ENCODE measurements at regions not wholly inside any gene's neighbourhood (a gene's known extent, or its start where the extent isn't known, plus 50 kb on each side); places are given as distances from the start of the nearest gene placed in this dataset.

DNA sequence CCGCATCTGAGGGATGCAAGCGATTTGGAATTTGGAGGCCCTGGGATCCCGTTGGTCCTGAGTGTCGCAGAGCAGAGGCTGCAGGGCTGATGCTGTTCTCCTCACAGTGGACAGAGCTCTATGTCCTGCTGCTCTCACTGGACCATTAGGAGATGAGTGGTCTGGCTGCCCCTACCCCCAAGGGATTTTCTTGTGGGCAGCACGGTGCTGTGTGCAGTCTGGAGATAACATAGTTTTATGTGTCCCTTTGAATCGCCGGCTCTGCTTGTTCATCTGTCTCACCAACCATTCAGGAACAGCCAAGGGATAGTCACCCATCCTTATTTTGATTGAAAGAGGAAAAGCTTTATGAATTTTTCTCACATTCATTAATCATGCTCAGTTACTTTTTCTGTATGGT lies 49.9 kb downstream of the CHRM3 start:
- no peak for DNase-seq (ENCODE audit: low spot score)

DNA sequence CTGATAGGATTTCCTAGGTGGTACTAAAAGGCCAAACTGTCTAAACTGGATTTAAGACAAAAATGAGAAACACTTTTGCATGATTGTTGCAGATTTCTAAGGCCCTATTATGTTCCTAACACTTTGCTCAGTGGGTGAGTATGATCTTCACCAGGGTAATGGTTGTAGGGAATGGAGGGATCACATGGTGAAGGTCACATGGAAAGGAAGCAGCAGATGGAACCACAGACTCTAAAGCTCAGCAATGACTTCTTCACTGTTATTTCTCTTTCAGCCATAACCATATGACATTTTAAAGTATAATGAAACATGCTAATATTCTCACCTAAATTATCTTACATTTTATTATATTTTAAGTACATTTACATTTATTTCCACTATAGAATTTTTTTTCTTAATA lies 51.5 kb downstream of the CHRM3 start:
- DNase-seq (ENCODE audit: low spot score), result no peak

DNA sequence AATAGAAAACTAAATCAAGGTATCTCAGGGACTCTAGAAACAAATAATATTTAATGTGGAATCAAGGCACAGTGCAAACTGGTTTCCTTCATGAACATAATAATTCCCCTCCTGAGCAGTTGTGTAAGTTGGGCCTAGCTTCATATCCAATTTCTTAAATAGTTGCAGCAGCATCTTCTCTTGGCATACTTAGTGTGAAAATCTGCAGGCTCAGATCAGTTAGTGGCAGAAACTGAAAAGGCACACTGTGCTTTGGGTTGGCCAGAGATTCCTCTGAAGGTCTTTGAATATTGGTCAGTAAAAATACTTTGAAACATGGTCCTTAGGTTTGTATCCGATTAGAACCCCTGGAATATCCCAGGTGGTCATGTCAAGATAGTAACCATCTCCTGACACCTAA lies 52.5 kb downstream of the CHRM3 start:
- no peak for DNase-seq (ENCODE audit: low spot score)

DNA sequence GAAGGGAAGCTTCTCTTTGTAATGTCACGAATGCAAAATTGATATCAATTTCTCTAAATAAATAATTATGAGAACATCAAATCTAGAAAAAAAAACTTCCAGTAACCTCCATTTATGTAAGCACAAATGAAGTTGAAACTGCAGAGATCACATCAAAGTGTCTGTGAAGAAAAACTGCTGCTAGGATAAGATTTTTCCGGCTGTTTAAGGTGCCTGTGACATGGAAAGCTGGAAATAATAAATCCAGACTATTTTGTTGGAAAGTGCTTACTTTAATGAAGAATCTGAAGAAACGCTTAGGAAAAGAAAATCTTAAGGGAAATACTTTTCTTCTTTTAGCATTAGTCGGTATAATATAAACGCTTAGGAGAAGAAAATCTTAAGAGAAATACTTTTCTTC lies 57.0 kb downstream of the CHRM3 start:
- no peak for DNase-seq (ENCODE audit: low spot score)

DNA sequence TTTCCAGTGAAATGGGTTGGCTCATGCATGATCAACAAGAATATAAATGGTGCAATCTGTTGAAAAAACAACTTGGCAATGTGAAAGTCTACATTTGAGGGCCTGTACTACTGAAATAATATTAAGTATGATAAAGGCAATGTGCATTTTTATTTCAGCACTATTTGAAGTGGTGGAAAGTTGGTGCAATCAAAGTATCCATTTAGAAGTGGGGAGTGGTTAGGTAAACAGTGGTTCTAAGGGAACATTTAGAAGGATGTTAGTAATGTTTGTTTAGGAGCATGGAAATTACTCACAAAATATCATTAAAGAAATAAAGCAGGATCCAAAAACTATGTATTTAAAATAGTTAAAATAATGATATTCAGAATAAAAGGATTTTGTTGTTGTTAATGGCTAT lies 60.2 kb downstream of the CHRM3 start:
- DNase-seq (ENCODE audit: low spot score), result no peak

DNA sequence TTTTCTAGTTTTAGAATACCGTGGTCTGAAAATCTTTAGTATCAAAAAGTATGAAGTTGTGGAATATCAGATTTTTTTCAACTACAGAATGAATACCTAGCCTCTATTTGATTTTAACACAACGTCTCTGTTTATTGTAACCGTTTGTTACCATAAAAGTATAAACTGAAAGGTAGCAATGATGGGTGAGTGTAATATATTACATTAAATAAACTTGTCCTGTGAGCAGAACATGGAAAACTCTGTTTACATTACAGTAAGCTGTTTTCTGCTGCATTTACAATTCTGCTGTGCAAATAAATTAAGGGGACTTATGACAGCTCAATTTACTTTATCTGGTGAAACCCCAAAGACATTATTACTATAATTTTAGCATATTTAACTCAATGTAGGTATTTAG lies 62.5 kb downstream of the CHRM3 start:
- DNase-seq (ENCODE audit: low spot score), result no peak

DNA sequence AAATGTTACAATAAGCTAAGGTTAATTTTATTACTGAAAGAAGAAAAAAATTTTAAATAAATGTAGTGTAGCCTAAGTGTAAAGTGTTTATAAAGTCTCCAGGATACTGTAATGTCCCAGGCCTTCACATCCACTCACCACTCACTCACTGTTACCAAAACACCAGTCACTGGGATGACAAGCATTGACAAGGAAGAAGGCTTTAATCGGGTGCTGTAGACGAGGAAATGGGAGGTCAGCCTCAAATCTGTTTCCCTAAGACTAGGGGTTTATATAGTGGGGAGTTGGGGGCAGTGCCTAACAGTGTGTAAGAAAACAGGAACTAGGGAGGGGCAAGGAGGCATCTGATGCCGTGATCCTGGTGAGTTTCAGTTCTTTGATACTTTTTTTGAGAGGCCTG lies 69.4 kb downstream of the CHRM3 start:
- no peak for DNase-seq (ENCODE audit: low spot score)

DNA sequence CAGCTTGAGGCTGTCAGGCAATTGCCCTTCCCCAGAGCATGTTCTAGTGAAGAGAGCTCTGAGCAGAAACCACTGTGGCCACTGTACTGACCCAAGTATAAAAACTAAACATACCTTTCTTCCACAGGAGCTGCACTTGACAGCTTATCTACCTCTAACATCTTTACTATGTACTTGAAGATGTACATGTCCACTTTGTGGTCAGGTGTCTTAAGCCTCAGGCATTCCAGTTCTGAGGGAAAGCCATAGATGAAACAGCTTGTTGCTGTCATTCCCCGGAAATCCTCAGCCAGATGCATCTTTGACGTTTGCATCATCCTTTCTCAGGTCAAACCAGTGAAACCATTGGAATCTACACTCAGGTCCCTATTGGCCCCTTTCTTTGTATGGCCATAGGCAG lies 70.4 kb downstream of the CHRM3 start:
- no peak for DNase-seq (ENCODE audit: low spot score)

DNA sequence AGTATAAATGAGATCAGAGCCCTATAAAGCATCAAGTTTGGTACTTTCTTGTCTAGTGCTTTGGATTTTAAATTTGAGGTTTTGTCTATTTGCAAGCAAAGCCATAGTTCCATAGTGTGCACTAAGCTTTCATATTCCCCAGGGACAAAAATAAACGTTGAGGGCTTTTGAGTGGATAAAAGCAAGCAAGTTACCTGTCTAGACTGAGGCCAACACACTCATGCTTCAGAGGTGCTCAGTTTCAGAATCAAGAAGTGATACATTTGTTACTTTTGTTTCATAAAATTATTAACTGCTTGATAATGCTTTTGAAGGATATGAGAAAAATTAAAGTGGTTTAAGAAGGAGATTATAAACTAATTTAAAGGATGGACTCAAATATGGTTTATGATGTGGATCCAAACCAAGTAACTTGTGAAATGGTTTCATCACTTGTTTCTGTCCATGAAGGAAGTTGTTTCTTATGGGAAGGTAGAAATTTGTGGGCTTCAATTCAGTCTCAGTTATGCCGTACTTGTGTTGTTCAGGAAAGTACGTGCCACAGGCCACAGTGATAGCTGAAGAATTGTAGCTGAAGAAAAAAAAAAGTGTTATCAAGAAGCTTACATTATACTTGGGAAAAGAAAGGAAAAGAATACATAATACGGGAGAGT lies 71.2 kb downstream of the CHRM3 start:
- no peak for DNase-seq (ENCODE audit: low spot score)

DNA sequence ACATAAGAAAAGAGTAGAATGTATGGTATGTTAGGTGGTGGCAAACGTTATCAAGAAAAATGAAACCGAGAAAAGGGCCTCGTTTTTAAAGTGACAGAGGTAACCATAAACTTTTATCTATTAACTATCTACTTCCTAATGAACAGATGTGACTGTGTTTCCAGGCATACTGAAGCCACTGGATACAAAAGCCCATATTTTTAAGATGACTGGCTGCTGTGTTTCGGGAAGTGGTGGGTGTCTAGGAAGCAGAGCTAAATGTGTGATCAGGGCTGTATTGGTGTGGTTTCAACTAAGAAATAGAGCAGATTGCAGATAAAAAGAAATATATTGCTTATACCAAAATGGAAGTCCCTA lies 71.8 kb downstream of the CHRM3 start:
- DNase-seq (ENCODE audit: low spot score), result no peak

DNA sequence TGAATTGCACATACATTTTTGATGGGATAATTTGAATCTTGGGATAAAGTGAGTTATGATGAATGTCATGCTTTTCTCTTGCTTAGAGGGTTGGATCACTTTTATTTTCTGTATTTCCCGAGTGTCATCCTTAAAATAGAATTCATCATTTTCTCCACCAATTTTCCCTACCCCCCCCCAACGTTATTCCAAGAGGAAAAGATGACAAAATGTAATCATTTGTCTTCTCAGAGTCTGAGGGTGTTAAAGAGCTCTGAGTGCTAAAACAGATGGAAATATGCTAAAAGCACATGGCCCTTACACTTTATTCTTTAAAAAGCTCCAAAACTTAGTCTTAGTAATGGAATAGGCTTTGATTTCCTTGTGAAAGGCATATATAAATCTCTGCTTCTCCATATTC lies 81.4 kb downstream of the CHRM3 start:
- DNase-seq (ENCODE audit: low spot score), result no peak

DNA sequence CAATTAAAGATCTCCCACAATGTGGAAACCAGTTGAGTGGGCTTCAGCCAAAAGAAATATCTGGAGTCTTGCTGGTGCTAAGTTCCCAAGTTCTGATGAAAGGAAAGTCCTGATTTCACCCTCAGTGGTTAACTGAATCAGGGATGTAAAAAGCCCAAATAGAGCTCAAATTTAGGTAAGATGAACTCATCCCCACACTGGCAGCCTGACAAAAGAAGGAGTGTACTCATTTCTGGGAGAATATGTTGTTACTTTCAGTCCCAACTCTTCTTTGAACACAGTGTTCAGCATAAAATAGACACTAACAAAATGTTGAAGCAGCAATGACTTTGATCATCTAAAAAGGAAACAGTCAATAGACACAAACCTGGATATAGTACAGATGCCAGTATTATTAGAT lies 91.7 kb downstream of the CHRM3 start:
- DNase-seq (ENCODE audit: low spot score), result no peak

DNA sequence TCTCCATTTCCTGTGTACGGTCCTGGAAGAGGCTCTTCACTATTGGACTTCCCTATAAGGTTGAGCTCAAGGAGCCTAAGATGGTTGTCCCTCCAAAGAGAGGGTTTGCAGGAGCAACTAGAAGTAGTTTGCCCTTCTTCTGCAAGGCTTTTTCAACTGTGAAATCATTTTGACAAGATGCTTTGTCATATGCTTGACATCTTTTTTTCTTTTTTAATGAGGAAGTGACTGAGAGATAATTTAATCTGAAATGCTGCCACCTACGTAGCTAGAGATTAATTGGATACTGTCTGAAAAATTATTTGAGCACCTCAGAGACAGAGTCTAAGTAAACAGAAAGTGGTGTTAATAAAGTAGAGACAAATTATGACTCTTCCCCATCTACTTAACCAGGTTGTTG lies 97.0 kb downstream of the CHRM3 start:
- DNase-seq (ENCODE audit: low spot score), result no peak

DNA sequence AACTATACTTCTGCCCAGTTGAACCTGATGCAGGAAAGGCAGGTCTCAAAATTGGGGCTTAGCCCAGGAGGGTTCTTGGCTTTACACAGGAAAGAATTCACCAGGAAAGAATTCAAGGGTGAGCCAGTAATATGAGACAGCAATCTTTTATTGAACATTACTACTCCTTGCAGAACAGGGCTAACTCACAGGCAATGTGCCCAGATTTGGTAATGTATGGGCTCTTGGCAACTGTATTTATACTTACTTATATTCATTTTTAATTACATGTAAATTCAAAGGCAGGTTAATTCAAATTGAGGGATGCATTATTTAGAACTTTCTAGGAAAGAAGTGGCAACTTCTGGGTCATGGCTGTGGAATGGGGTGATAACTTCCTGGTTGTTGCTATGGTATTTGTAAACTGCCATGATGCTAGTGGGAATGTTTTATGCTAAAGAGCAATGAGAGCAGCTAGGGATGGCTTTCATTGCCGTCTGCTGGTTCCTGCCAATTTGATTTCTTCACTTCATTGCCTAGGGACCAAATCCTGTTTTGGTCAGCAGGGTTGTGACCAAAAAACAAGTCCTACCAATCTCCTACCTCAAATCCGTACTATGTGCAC lies 107.5 kb downstream of the CHRM3 start:
- DNase-seq (ENCODE audit: low spot score), result no peak

DNA sequence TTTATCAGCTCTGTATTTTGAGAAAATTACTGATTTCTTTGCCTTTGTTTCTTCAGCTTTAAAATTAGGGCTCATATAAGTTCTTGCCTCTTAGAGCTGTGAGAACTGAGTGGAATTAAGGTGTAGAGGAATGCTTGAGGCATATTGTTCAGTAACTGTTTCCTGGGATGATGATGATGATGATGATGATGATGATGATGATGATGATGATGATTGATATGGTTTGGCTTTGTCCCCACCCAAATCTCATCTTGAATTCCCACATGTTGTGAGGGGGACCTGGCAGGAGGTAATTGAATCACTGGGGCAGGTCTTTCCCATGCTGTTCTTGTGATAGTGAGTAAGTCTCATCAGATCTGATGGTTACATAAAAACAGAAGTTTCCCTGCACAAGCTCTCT lies 118.7 kb downstream of the CHRM3 start:
- no peak for DNase-seq (ENCODE audit: low spot score)

DNA sequence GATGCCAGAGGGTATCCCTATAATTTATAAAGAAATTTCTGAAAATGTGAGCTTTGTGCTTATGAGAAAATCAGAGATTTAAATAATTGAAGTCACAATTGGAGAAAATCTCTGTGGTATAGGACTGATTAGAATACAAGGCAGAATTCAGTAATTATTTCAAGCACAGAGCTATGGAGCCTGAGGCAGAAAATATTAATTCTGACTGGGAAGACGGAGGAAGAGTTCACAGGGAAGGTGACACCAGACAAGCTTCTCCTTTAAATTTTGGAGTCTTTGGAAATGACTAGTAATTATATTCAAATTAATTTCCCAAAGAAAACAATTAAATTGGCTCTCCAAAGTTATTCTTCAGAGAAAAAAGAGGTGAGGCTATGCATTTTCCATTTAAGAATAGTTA lies 121.5 kb downstream of the CHRM3 start:
- no peak for DNase-seq (ENCODE audit: low spot score)

DNA sequence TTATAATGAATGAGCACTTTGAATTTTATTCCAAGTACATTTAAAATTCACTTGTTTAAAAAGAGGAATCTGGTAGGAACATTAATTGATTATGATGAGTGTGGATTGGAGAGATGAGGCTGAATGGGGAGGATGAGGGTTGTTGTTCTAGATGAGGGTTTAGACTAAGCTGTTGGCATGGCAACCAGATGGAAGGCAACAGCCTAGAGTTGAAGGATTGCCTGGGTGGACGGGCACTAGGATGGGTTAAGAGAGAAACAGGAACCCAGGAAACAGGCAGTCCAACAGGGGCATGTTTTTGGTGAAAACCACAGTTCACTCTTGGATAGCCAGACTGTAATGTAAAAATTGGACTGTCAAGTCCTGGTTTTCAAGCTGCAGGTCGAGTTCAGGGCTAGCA lies 125.5 kb downstream of the CHRM3 start:
- DNase-seq (ENCODE audit: low spot score), result no peak

DNA sequence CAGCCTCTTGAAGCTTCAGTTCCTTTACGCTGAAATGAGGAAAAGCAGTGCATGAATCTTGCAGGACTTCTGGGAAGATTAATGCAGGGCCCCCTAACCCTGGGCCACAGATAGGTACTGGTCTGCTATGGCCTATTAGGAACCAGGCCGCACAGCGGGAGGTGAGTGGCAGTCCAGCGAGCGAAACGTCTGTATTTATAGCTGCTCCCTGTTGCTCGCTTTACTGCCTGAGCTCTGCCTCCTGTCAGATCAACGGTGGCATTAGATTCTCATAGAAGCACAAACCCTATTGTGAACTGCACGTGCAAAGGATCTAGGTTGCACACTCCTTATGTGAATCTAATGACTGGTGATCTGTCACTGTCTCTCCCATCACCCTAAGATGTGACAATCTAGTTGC lies 130.2 kb downstream of the CHRM3 start:
- DNase-seq (ENCODE audit: low spot score), result no peak

DNA sequence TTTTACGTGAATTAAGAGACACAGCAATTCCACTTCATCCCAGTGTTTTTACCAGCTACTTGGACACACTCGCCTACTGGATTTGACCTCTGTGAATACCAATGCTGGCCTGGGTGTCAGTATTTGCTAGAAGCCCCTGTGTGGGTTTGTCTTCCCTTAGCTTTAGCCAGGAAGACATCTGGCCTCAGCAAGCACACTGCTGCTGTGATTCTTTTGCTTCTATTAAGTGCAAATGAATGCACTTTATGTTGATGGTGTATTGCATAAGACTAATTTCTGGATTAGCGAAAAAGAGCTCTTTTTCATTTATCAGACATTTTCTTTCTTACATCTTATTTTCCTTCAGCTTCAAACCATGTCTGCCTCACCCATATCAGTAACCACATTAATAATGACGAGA lies 140.0 kb downstream of the CHRM3 start:
- DNase-seq (ENCODE audit: low spot score), result no peak

DNA sequence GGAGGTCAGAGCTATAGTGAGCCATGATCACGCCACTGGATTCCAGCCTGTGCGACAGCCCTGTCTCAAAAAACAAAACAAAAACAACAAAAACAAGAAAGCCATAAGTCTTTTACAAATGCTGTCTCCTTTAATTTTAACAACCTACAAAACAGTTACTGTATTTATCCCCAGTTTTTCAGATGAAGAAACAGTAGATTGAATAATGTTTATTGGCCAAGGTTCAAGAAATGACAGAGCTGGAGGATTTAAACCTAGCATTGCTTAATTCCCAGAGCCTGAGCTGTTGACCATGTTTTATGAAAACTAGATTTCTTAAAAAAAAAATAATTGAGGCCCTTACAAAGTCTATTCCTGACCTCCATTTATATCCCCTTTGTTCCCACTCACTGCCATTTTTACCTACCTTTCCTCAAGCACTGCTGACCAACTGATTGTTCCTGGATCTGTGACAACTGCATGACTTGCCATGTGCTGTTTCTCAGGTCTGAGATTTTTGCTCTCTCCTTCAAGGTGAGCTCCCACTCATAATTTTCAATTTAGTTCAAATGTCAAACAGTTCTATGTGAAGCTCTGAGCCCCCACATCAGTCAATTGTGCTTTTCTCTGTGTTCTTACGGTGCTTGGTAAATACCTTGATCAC lies 140.8 kb downstream of the CHRM3 start:
- no peak for DNase-seq (ENCODE audit: low spot score)

DNA sequence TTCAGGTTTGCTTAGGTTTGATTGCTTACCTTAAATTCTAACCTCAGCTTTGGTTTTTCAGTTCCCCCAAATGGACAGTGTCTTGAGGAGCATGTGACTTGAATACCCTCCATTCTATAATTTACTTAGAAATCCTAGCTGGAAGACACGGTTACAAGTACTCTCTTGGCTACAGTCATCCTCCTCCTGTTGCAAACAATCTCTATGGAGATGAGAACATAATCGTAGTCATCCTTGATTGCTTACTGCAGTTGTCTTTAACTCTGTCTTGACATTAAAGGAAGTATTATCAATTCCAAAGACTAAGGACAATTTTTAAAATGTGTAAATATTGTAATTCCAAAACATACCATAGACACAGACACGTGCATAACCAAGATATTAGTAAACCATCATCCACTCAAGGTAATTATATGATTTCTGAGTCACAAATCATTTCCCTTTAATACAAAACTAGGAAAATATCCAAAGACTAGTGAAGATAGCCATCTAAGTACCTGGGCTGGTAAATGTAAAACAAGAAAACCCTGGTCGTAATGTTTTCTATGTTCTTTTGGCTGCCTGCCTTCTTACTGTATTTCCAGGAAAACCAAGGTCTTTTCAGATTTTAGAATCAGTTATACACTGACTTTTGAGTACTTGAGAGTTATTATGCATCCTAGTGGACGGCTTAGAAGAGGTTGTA lies 149.9 kb downstream of the CHRM3 start:
- DNase-seq (ENCODE audit: low spot score), result no peak

DNA sequence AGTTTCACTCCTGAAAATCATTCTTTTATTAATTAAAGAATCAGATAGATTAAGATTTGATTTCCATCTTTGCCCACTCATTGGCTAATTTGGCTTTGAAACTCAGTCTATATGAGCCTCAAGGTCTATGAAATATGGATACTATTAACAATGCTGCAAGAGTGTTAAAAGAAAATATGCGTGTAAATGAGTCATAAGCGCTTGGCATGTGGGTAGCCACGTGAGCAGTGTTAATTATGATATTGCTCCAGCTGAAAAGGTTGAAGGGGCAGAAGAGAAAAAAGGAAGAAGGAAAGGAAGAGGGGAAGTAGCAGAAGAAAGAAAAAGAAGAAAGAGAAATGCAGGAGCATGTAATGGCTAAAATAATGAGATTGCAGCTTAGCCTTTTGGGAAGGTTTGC lies 151.4 kb downstream of the CHRM3 start:
- DNase-seq (ENCODE audit: low spot score), result no peak
